Suprapubic skin (tissue), 4 donors: ENCODE measurements at regions not wholly inside any gene's neighbourhood (a gene's known extent, or its start where the extent isn't known, plus 50 kb on each side); places are given as distances from the start of the nearest gene placed in this dataset.
A peak's percentile ranks its signal among the peaks of the same experiment; 100 is the strongest.

Source experiments
- DNase-seq, 2 donors: peaks; one replicate each; pipeline ENCODE4 v3.0.0-alpha.2; 2019; ENCODE audit warnings: low spot score in 2 of 2
- H3K27ac ChIP-seq: fragments of 200-600 bp; sonication (generic); one replicate; pipeline ENCODE4 v1.5.1; 2019
- H3K27me3 ChIP-seq: fragments of 200-600 bp; sonication (generic); one replicate; pipeline ENCODE4 v1.5.1; 2019
- H3K36me3 ChIP-seq: fragments of 200-600 bp; sonication (generic); one replicate; pipeline ENCODE4 v1.5.1; 2019
- H3K4me1 ChIP-seq: fragments of 200-600 bp; sonication (generic); one replicate; pipeline ENCODE4 v1.5.1; 2019
- H3K4me3 ChIP-seq: fragments of 200-600 bp; sonication (generic); one replicate; pipeline ENCODE4 v1.5.1; 2019; ENCODE audit warnings: mild to moderate bottlenecking
- H3K9me3 ChIP-seq: fragments of 200-600 bp; sonication (generic); one replicate; pipeline ENCODE4 v1.5.1; 2019
- EP300 ChIP-seq: sonication (generic); formaldehyde crosslinking; IDR thresholded peaks from one replicate; pipeline ENCODE4 v1.6.1; 2017; ENCODE audit warnings: antibody characterized with exemption
- POLR2A ChIP-seq, 2 donors: fragments of 450-650 bp; IDR thresholded peaks; one replicate each; pipeline ENCODE4 v1.6.1; 2017; ENCODE audit warnings: antibody characterized with exemption in 2 of 2, mild to moderate bottlenecking in 2 of 2, moderate library complexity in 2 of 2
- POLR2AphosphoS5 ChIP-seq, 3 donors: sonication (generic); formaldehyde crosslinking; IDR thresholded peaks; one replicate each; pipeline ENCODE4 v1.6.1; 2017; ENCODE audit warnings: antibody characterized with exemption in 3 of 3
- WGBS: methylation state at CpG from one replicate; pipeline ENCODE4 v1.1.5; 2018; 5-methylcytosine and 5-hydroxymethylcytosine counted together
- TF ChIP-seq, protein P1 (sequence below), 2 donors: fragments of 200-600 bp in 1 of 2; fragments of 450-650 bp in 1 of 2; sonication (generic) in 1 of 2; IDR thresholded peaks; one replicate each; pipeline ENCODE4 v1.5.1; 2016 to 2019; ENCODE audit warnings: antibody characterized with exemption in 2 of 2, mild to moderate bottlenecking in 1 of 2, moderate library complexity in 1 of 2

DNA sequence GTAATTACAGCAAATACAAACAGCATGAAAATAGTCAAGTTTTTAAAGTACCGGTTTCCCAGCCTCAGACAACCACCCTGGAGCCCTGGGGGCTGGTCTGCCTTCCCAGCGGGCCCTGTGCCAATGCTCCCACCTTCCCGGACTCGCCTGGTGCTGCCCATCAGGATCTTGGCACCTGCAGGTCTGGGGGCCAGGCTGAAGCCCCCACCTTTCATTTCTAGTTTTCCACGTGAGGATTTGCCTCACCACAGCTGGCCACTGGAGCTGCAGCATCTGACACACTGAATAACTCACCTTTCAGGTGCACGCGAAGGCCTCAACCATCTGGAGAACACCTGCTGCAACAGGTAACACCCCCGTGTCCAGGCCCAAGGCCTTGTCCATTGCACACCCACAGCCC, 108.7 kb upstream of the THY1 start:
- H3K27me3 ChIP-seq = peaks cover 5% of the 10 kb centered on the region
- H3K4me3 ChIP-seq = no peak overlapping the region
- no peaks in the 10 kb centered on the region for H3K36me3 ChIP-seq
- H3K9me3 ChIP-seq = no peaks in the 10 kb centered on the region
- H3K4me1 ChIP-seq = peaks cover 10% of the 10 kb centered on the region
- TF ChIP-seq, protein P1, sequence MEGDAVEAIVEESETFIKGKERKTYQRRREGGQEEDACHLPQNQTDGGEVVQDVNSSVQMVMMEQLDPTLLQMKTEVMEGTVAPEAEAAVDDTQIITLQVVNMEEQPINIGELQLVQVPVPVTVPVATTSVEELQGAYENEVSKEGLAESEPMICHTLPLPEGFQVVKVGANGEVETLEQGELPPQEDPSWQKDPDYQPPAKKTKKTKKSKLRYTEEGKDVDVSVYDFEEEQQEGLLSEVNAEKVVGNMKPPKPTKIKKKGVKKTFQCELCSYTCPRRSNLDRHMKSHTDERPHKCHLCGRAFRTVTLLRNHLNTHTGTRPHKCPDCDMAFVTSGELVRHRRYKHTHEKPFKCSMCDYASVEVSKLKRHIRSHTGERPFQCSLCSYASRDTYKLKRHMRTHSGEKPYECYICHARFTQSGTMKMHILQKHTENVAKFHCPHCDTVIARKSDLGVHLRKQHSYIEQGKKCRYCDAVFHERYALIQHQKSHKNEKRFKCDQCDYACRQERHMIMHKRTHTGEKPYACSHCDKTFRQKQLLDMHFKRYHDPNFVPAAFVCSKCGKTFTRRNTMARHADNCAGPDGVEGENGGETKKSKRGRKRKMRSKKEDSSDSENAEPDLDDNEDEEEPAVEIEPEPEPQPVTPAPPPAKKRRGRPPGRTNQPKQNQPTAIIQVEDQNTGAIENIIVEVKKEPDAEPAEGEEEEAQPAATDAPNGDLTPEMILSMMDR (IDR thresholded peaks at IDR 0.05) = no peak
- no peak for TF ChIP-seq POLR2A (IDR thresholded peaks at IDR 0.05)
- no peak for TF ChIP-seq POLR2AphosphoS5 (IDR thresholded peaks at IDR 0.05)
- TF ChIP-seq EP300 = no peak
- WGBS = 78% methylated on average over 8 of the region's 8 CpGs
- no peak overlapping the region for H3K27ac ChIP-seq
- DNase-seq = peak in 1 of 2 donors; percentile 44

DNA sequence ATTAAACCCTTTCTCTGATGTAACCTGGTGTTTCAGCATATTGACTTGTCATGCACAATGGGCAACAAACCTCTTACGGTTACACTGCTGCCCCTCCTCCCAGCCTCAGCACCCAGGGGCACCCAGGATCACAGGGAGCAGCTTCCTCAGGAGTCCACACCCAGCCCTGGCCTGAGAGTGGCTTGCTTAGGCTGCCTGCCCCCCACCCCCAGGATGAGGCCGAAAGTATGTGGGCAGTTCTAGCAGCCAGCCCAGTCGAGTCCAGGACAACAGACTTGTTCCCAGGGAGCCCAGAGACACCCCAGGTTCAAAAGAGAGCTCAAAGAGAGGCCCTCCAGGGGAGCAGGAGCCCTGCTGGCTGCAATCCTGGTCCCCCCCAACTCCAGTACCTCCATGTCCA, 108.1 kb upstream of the THY1 start:
- no peaks in the 10 kb centered on the region for H3K9me3 ChIP-seq
- peak in 1 of 2 donors; percentile 43 for DNase-seq
- H3K36me3 ChIP-seq = no peaks in the 10 kb centered on the region
- no peak overlapping the region for H3K4me3 ChIP-seq
- no peak overlapping the region for H3K27ac ChIP-seq
- H3K27me3 ChIP-seq = peaks cover 5% of the 10 kb centered on the region
- TF ChIP-seq, protein P1 (IDR thresholded peaks at IDR 0.05) = no peak
- TF ChIP-seq POLR2A (IDR thresholded peaks at IDR 0.05) = no peak
- no peak for TF ChIP-seq EP300
- no peak for TF ChIP-seq POLR2AphosphoS5 (IDR thresholded peaks at IDR 0.05)
- 54% methylated on average over 3 of the region's 3 CpGs for WGBS
- H3K4me1 ChIP-seq = peaks cover 10% of the 10 kb centered on the region

- Histone ChIP-seq H3K27ac (no peak overlapping the region), H3K27me3 (peaks cover 5% of the 10 kb centered on the region), H3K4me3 (no peak overlapping the region), H3K4me1 (peaks cover 10% of the 10 kb centered on the region), H3K9me3 (no peaks in the 10 kb centered on the region), H3K36me3 (no peaks in the 10 kb centered on the region)
- WGBS = 88% methylated on average over 6 of the region's 6 CpGs
- DNase-seq = no peak
- no peak for TF ChIP-seq EP300
- TF ChIP-seq POLR2AphosphoS5 (IDR thresholded peaks at IDR 0.05) = no peak
- TF ChIP-seq POLR2A (IDR thresholded peaks at IDR 0.05) = no peak
- TF ChIP-seq, protein P1 (IDR thresholded peaks at IDR 0.05) = no peak
Measured at GRCh38 chr11:119530509-119530908, 107.5 kb upstream of the THY1 start.

DNA sequence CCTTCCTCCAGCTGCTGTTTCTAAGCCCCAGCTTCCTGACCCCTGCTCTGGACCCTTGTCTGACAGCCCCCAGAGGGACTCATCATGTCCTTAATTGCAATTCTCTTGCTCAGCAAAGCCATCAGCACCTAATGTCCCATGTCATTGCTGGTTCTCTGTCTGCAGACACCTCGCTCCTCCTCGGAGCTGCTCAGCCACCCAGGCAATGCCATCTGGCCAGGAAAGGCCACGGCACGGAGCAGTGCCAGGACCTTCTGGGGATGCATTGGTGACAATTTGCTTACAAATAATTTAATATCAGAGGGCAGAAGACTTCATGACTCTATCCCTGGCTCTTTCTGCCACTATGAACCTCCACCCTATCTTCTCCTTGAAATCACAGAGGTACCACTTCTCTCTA, 107.0 kb upstream of the THY1 start:
- peaks cover 5% of the 10 kb centered on the region for H3K27me3 ChIP-seq
- no peaks in the 10 kb centered on the region for H3K9me3 ChIP-seq
- peak in 1 of 2 donors; percentile 32 for DNase-seq
- no peaks in the 10 kb centered on the region for H3K36me3 ChIP-seq
- 58% methylated on average over 4 of the region's 4 CpGs for WGBS
- H3K4me3 ChIP-seq = no peak overlapping the region
- peaks cover 10% of the 10 kb centered on the region for H3K4me1 ChIP-seq
- no peak overlapping the region for H3K27ac ChIP-seq
- no peak for TF ChIP-seq EP300
- TF ChIP-seq POLR2AphosphoS5 (IDR thresholded peaks at IDR 0.05) = no peak

DNA sequence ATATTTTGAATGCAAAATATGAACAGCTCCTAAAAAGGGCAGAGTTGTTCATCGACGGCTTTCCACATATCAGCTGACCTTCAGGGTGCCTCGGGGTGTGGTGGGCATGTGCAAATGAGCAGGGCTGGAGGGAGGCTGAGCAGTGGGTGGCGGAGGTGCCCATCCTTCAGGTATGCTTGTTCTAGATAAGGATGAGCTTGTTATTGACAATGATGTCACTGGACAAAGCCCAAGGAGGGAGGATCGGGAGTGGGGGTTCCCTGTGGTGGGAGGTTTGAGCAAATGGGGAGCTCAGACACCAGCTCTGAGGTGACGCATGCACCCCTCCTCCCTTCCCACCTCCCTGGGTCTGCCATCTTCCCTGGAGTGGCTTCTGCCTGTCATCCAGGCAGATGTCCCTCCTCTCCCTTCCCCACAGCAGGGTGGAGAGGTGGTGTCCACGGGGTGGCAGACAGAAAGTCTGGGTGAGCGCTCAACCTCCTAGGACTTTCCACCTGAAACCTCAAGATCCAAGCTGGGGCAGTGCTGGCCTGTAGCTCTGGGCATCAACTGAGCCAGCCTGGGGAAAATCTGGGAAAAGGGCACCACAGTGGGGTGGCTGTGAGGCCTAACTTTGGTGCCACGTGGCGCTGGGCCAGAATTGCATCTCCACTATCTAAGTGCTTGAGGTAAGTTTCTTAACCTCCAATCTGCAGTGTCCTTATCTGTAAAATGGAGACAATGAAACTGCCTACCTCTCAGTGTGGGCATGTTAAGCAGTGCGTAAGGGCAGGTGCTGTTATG, 106.3 kb upstream of the THY1 start:
- DNase-seq = peak; percentile 50 to 67
- H3K27ac ChIP-seq = no peak overlapping the region
- H3K9me3 ChIP-seq = no peaks in the 10 kb centered on the region
- H3K4me3 ChIP-seq = no peak overlapping the region
- TF ChIP-seq POLR2A (IDR thresholded peaks at IDR 0.05) = no peak
- no peak for TF ChIP-seq EP300
- TF ChIP-seq POLR2AphosphoS5 (IDR thresholded peaks at IDR 0.05) = no peak
- TF ChIP-seq, protein P1 (IDR thresholded peaks at IDR 0.05) = no peak
- WGBS = 85% methylated on average over 11 of the region's 11 CpGs
- H3K27me3 ChIP-seq = peaks cover 5% of the 10 kb centered on the region
- no peaks in the 10 kb centered on the region for H3K36me3 ChIP-seq
- H3K4me1 ChIP-seq = peaks cover 9% of the 10 kb centered on the region
